Epithelial cell of proximal tubule (primary cell): ENCODE measurements at regions not wholly inside any gene's neighbourhood (a gene's known extent, or its start where the extent isn't known, plus 50 kb on each side); places are given as distances from the start of the nearest gene placed in this dataset.
"Not testable (repeated sequence)": the region's sequence is repeated elsewhere in the genome, so short reads cannot be mapped to it uniquely, and the experiment has no call there.

Experiments
- DNase-seq: peaks from one replicate; pipeline ENCODE4 v3.0.0-alpha.2; 2011; ENCODE audit warnings: low read depth
- H3K4me3 ChIP-seq: 2 replicates; pipeline ENCODE4 v1.5.1; 2011; ENCODE audit warnings: low read depth, mild to moderate bottlenecking, low read length
- CTCF ChIP-seq: conservative IDR thresholded peaks from 2 replicates; pipeline ENCODE4 v1.5.1; 2012; ENCODE audit warnings: low read depth, mild to moderate bottlenecking, low read length

- no peak for TF ChIP-seq CTCF
- DNase-seq, result no peak
Measured at GRCh38 chr2:2586068-2586776, 255.1 kb upstream of the MYT1L start.

GRCh38 chr2:2582998-2583545, 252.0 kb upstream of the MYT1L start:
- no peak for DNase-seq
- H3K4me3 ChIP-seq, result no peak overlapping the region
- no peak for TF ChIP-seq CTCF

More at GRCh38 chr2:2586068-2586776, 255.1 kb upstream of the MYT1L start:
- H3K4me3 ChIP-seq, result no peak overlapping the region

- no peak for TF ChIP-seq CTCF
- no peak overlapping the region for H3K4me3 ChIP-seq
- DNase-seq, result no peak
Measured at GRCh38 chr2:2581331-2582159, 250.5 kb upstream of the MYT1L start.

GRCh38 chr2:2580841-2581240, 249.8 kb upstream of the MYT1L start:
- DNase-seq, H3K4me3 ChIP-seq: not testable (repeated sequence)

GRCh38 chr2:2580341-2580740, 249.3 kb upstream of the MYT1L start:
- no peak for TF ChIP-seq CTCF
- H3K4me3 ChIP-seq, result no peak overlapping the region

GRCh38 chr2:2579814-2580213, 248.7 kb upstream of the MYT1L start:
- TF ChIP-seq CTCF, result no peak
- DNase-seq, result no peak
- no peak overlapping the region for H3K4me3 ChIP-seq

More at GRCh38 chr2:2580341-2580740, 249.3 kb upstream of the MYT1L start:
- no peak for DNase-seq

- no peak for TF ChIP-seq CTCF
- no peak overlapping the region for H3K4me3 ChIP-seq
- no peak for DNase-seq
Measured at GRCh38 chr2:2577407-2577831, 246.3 kb upstream of the MYT1L start.
